ENCODE measurements at regions not wholly inside any gene's neighbourhood (a gene's known extent, or its start where the extent isn't known, plus 50 kb on each side); places are given as distances from the start of the nearest gene placed in this dataset.

DNA sequence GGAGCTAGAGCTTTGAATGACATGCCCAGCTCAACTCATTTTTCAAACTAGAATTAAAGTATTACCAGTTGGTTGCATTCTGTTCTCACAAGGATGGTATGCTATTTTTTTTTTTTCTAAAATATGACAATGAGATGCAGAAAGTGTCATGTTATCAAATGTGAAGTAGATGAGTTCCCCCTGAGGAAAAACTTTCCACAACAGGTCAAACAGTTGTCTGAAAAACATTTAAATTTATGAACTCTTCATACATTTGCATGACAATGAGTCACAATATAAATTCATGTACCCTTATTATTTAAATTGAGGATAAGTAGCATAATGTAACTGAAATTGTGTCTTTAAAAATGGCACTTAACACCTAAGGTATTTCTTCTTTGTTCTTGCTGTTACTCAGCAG, 1720.5 kb upstream of the NUDT12 start:
- TF ChIP-seq, protein P1, sequence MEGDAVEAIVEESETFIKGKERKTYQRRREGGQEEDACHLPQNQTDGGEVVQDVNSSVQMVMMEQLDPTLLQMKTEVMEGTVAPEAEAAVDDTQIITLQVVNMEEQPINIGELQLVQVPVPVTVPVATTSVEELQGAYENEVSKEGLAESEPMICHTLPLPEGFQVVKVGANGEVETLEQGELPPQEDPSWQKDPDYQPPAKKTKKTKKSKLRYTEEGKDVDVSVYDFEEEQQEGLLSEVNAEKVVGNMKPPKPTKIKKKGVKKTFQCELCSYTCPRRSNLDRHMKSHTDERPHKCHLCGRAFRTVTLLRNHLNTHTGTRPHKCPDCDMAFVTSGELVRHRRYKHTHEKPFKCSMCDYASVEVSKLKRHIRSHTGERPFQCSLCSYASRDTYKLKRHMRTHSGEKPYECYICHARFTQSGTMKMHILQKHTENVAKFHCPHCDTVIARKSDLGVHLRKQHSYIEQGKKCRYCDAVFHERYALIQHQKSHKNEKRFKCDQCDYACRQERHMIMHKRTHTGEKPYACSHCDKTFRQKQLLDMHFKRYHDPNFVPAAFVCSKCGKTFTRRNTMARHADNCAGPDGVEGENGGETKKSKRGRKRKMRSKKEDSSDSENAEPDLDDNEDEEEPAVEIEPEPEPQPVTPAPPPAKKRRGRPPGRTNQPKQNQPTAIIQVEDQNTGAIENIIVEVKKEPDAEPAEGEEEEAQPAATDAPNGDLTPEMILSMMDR (IDR thresholded peaks at IDR 0.05) = no peak
- no peak for TF ChIP-seq POLR2AphosphoS5 (IDR thresholded peaks at IDR 0.05)
- no peak for TF ChIP-seq POLR2A (IDR thresholded peaks at IDR 0.05)
